IMR-90 (cell line): ENCODE measurements at regions not wholly inside any gene's neighbourhood (a gene's known extent, or its start where the extent isn't known, plus 50 kb on each side); places are given as distances from the start of the nearest gene placed in this dataset.

Experiments
- ATAC-seq: fragments of 200-7000 bp; cut with Tn5 transposase; 2 replicates; pipeline ENCODE4 v1.9.1; 2020; ENCODE audit warnings: low read depth, mild to moderate bottlenecking, moderate library complexity
- BruUV-seq: library from RNA; stranded (reverse); fragments of 400-500 nt; replicated peaks from 2 replicates; lab custom pipeline; 2021; lab: Mats Ljungman, UMichigan
- CTCF ChIA-PET: fragments of 300-600 bp; formaldehyde crosslinking; extraction: SDS; loops from one replicate; lab custom pipeline; 2021; ENCODE audit warnings: antibody characterized with exemption; lab: Yijun Ruan, JAX
- POLR2A ChIA-PET: fragments of 300-600 bp; sonication (Branson Sonifier 250); formaldehyde crosslinking; loops from one replicate; lab custom pipeline; 2022; ENCODE audit warnings: antibody characterized with exemption; ENCODE audit not compliant: unreplicated experiment; lab: Charles Lee
- DNase-seq: peaks from one replicate; pipeline ENCODE4 v3.0.0; 2013
- H2AFZ ChIP-seq: replicated peaks from 2 replicates; pipeline ENCODE3; 2013; ENCODE audit warnings: low read length, mild to moderate bottlenecking; ENCODE audit not compliant: poor library complexity
- H2AK5ac ChIP-seq: 2 replicates; pipeline ENCODE4 v1.6.1; 2013; ENCODE audit warnings: low read depth, low read length, inconsistent platforms
- H2AK9ac ChIP-seq: replicated peaks from 2 replicates; pipeline ENCODE3; 2013; ENCODE audit warnings: mild to moderate bottlenecking, low read depth, low read length, moderate library complexity; ENCODE audit not compliant: poor library complexity
- H2BK120ac ChIP-seq: 2 replicates; pipeline ENCODE4 v1.6.1; 2013; ENCODE audit warnings: low read depth, low read length, inconsistent platforms
- H2BK15ac ChIP-seq: 3 replicates; pipeline ENCODE4 v1.6.1; 2013; ENCODE audit warnings: low read depth, low read length, inconsistent platforms
- H2BK20ac ChIP-seq: 2 replicates; pipeline ENCODE4 v1.6.1; 2013; ENCODE audit warnings: low read depth, mild to moderate bottlenecking, inconsistent platforms, low read length, moderate library complexity
- H2BK5ac ChIP-seq: 2 replicates; pipeline ENCODE4 v1.6.1; 2013; ENCODE audit warnings: mild to moderate bottlenecking, low read depth, low read length, inconsistent platforms; ENCODE audit not compliant: poor library complexity, severe bottlenecking
- H3K14ac ChIP-seq: replicated peaks from 2 replicates; pipeline ENCODE4 v1.6.1; 2013; ENCODE audit warnings: low read depth, low read length, inconsistent platforms
- H3K18ac ChIP-seq: 2 replicates; pipeline ENCODE4 v1.6.1; 2013; ENCODE audit warnings: low read depth, low read length, control low read depth
- H3K23ac ChIP-seq: 2 replicates; pipeline ENCODE4 v1.6.1; 2013; ENCODE audit warnings: low read depth, low read length, inconsistent platforms
- H3K27ac ChIP-seq: 2 replicates; pipeline ENCODE4 v1.5.1; 2013; ENCODE audit warnings: mild to moderate bottlenecking, control low read depth, low read length; ENCODE audit not compliant: insufficient read depth
- H3K27me3 ChIP-seq: 2 replicates; pipeline ENCODE4 v1.6.1; 2013; ENCODE audit warnings: low read length; ENCODE audit not compliant: control insufficient read depth, insufficient read depth
- H3K36me3 ChIP-seq: 2 replicates; pipeline ENCODE4 v1.6.1; 2013; ENCODE audit warnings: low read length, mixed read lengths; ENCODE audit not compliant: control insufficient read depth, insufficient read depth
- H3K4ac ChIP-seq: 2 replicates; pipeline ENCODE4 v1.6.1; 2013; ENCODE audit warnings: low read depth, low read length, inconsistent platforms
- H3K4me1 ChIP-seq: 2 replicates; pipeline ENCODE4 v1.6.1; 2013; ENCODE audit warnings: low read length, mixed read lengths; ENCODE audit not compliant: control insufficient read depth, insufficient read depth
- H3K4me2 ChIP-seq: 2 replicates; pipeline ENCODE4 v1.6.1; 2013; ENCODE audit warnings: low read depth, mild to moderate bottlenecking, control low read depth, low read length, moderate library complexity
- H3K4me3 ChIP-seq: 2 replicates; pipeline ENCODE4 v1.5.1; 2013; ENCODE audit warnings: low read depth, mild to moderate bottlenecking, control low read depth, low read length, moderate library complexity; ENCODE audit not compliant: insufficient read depth
- H3K56ac ChIP-seq: 2 replicates; pipeline ENCODE4 v1.6.1; 2013; ENCODE audit warnings: low read length, inconsistent platforms; ENCODE audit not compliant: insufficient read depth; ENCODE audit errors: extremely low read depth
- H3K79me1 ChIP-seq, 2 experiments: 2 replicates each; pipeline ENCODE4 v1.6.1; 2013; ENCODE audit warnings: low read length in 2 of 2, inconsistent platforms in 1 of 2, low read depth in 1 of 2
- H3K9ac ChIP-seq: 2 replicates; pipeline ENCODE4 v1.6.1; 2013; ENCODE audit warnings: low read depth, low read length, control low read depth
- H3K9me1 ChIP-seq: 2 replicates; pipeline ENCODE4 v1.6.1; 2013; ENCODE audit warnings: low read length, inconsistent platforms; ENCODE audit not compliant: insufficient read depth
- H3K9me3 ChIP-seq: 2 replicates; pipeline ENCODE4 v1.6.1; 2013; ENCODE audit warnings: low read length; ENCODE audit not compliant: control insufficient read depth, insufficient read depth
- H4K20me1 ChIP-seq: 2 replicates; pipeline ENCODE4 v1.6.1; 2013; ENCODE audit warnings: low read length, inconsistent platforms; ENCODE audit not compliant: insufficient read depth
- H4K5ac ChIP-seq: 2 replicates; pipeline ENCODE4 v1.6.1; 2013; ENCODE audit warnings: mild to moderate bottlenecking, low read depth, low read length, control low read depth
- H4K8ac ChIP-seq, 2 experiments: 2 replicates each; pipeline ENCODE4 v1.6.1; 2013; ENCODE audit warnings: low read depth in 2 of 2, low read length in 2 of 2, control low read depth in 1 of 2, inconsistent platforms in 1 of 2
- H4K91ac ChIP-seq: 2 replicates; pipeline ENCODE4 v1.6.1; 2013; ENCODE audit warnings: low read depth, low read length, inconsistent platforms; ENCODE audit not compliant: insufficient read depth
- BHLHE40 ChIP-seq: fragments of 150-350 bp; IDR thresholded peaks from 2 replicates; pipeline ENCODE4 v1.6.1; 2016; ENCODE audit warnings: mild to moderate bottlenecking, low read depth, low read length
- RCOR1 ChIP-seq: IDR thresholded peaks from 2 replicates; pipeline ENCODE4 v1.6.1; 2012; ENCODE audit warnings: mild to moderate bottlenecking, low read length, improper control_type of control experiment; ENCODE audit not compliant: insufficient replicate concordance
- WGBS, 2 experiments: methylation state at CpG; one replicate each; pipeline versions ENCODE4 v1.1.5 to v1.1.7; 2013; ENCODE audit warnings: missing lambda C conversion rate in 2 of 2; ENCODE audit not compliant: insufficient read length in 1 of 2; ENCODE audit errors: extremely low coverage in 2 of 2; 5-methylcytosine and 5-hydroxymethylcytosine counted together
- dilution Hi-C: fragments of 300-500 bp; cut with HindIII; formaldehyde crosslinking; loops from one replicate; pipeline ENCODE4 v1.14.3; 2018; ENCODE audit warnings: low sequenced_read_pairs; ENCODE audit not compliant: unreplicated experiment
- in situ Hi-C: fragments of 300-500 bp; cut with MboI; formaldehyde crosslinking; loops from 3 replicates; pipeline ENCODE4 v1.14.3; 2019; ENCODE audit warnings: low sequenced_read_pairs, inconsistent platforms, mixed read lengths
- intact Hi-C: fragments of 100-400 bp; cut with micrococcal nuclease; formaldehyde crosslinking; loops from 2 replicates; pipeline ENCODE4 v1.10.0; 2022
- TF ChIP-seq, protein P1 (sequence below): fragments of 150-350 bp; IDR thresholded peaks from 2 replicates; pipeline ENCODE4 v1.6.1; 2016; ENCODE audit warnings: low read depth, mild to moderate bottlenecking, low read length, moderate library complexity, borderline replicate concordance

- Histone ChIP-seq H2AFZ (no peak overlapping the region), H2AK5ac (no peak overlapping the region), H2BK5ac (no peak overlapping the region), H3K4ac (no peak overlapping the region), H3K4me3 (no peak overlapping the region), H3K36me3 (no peaks in the 10 kb centered on the region), H4K20me1 (no peaks in the 10 kb centered on the region), H3K79me1 (no peaks in the 10 kb centered on the region), H2BK20ac (no peak overlapping the region), H3K4me1 (no peaks in the 10 kb centered on the region), H3K27ac (no peak overlapping the region), H3K4me2 (no peak overlapping the region), H2BK15ac (no peak overlapping the region), H3K9ac (no peak overlapping the region), H3K56ac (no peak overlapping the region), H4K8ac (no peak overlapping the region), H4K5ac (no peak overlapping the region), H4K91ac (no peak overlapping the region), H3K27me3 (no peaks in the 10 kb centered on the region), H3K18ac (no peak overlapping the region), H3K9me1 (no peaks in the 10 kb centered on the region), H3K14ac (no peak overlapping the region), H3K9me3 (no peaks in the 10 kb centered on the region), H3K23ac (no peak overlapping the region), H2BK120ac (no peak overlapping the region), H2AK9ac (no peak overlapping the region)
- no TSS peak for BruUV-seq
- no peak for DNase-seq
- ChIA-PET CTCF (interaction anchor here (1.1 kb wide), 1 partner anchor 351 kb away, joined by 3 read pairs; no protein-coding TSS in a partner anchor), POLR2A (no interaction called here)
- TF ChIP-seq, protein P1, sequence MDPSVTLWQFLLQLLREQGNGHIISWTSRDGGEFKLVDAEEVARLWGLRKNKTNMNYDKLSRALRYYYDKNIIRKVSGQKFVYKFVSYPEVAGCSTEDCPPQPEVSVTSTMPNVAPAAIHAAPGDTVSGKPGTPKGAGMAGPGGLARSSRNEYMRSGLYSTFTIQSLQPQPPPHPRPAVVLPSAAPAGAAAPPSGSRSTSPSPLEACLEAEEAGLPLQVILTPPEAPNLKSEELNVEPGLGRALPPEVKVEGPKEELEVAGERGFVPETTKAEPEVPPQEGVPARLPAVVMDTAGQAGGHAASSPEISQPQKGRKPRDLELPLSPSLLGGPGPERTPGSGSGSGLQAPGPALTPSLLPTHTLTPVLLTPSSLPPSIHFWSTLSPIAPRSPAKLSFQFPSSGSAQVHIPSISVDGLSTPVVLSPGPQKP: no peak
- no peak for TF ChIP-seq BHLHE40
- TF ChIP-seq RCOR1: no peak
- in situ Hi-C loops (loop anchor here (25.0 kb wide), 1 partner anchor 517 kb away; no protein-coding TSS in a partner anchor), dilution Hi-C loops (no loop called here), intact Hi-C loops (no loop called here)
- no CpG with 5 or more reads among the region's 1 CpG for WGBS, 2 experiments
- ATAC-seq: no peak
Measured at GRCh38 chrX:79079477-79079876, 65.0 kb upstream of the GPR174 start.
